ENCODE measurements at regions not wholly inside any gene's neighbourhood (a gene's known extent, or its start where the extent isn't known, plus 50 kb on each side); places are given as distances from the start of the nearest gene placed in this dataset.

- 84% methylated on average over 2 of the region's 2 CpGs for WGBS
- no peaks in the 10 kb centered on the region for H3K4me1 ChIP-seq (ENCODE audit: control insufficient read depth, insufficient read depth, low read length)
- H3K4me3 ChIP-seq (ENCODE audit: low read length) = no peak overlapping the region
- intact Hi-C loops (cut with DNase I) = no loop called here
- DNase-seq (no peak), ATAC-seq (no peak)
- H3K27me3 ChIP-seq (ENCODE audit: control insufficient read depth, insufficient read depth) = peaks cover under 1% of the 10 kb centered on the region
- H3K27ac ChIP-seq (ENCODE audit: low read length) = no peak overlapping the region
- no peaks in the 10 kb centered on the region for H3K9me3 ChIP-seq (ENCODE audit: control insufficient read depth, low read length)
These were observed 93.2 kb downstream of the GGTLC2 start for GRCh38 chr22:22737590-22737989.

DNA sequence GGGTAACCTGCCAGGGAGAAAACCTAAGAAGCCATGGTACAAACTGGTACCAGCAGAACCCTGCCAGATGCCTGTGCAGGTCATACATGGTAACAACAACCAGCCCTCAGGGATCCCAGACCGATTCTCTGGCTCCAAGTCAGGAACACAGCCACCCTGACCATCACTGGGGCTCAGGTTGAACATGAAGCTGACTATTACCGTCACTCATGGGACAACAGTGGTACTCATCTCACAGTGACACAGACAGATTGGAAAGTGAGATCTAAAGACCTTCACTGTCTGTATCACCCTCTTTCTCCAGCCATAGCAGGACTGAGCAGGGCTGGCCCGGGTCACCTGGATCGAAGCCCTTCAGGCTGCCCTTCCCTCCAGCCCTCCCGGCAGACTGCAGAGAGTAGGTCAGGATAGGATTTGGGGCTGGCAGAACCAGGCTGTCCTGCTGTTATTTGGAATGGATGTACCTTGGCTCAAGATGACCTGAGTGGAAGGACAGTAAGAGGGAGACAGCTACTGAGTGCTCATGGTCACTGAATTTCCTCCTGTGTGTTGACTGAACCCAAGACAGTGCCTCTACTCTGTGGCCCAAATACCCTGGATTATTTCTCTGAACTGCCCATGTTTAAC is 94.7 kb downstream of the GGTLC2 start:
- Histone ChIP-seq H3K9me3 (ENCODE audit: control insufficient read depth, low read length) (no peaks in the 10 kb centered on the region), H3K4me1 (ENCODE audit: control insufficient read depth, insufficient read depth, low read length) (no peaks in the 10 kb centered on the region), H3K27me3 (ENCODE audit: control insufficient read depth, insufficient read depth) (peaks cover 2% of the 10 kb centered on the region), H3K4me3 (ENCODE audit: low read length) (no peak overlapping the region), H3K27ac (ENCODE audit: low read length) (no peak overlapping the region)
- DNase-seq (no peak), ATAC-seq (no peak)
- whole genome bisulfite sequencing = 83% methylated on average over 5 of the region's 5 CpGs
- intact Hi-C loops (cut with DNase I) = no loop called here

DNA sequence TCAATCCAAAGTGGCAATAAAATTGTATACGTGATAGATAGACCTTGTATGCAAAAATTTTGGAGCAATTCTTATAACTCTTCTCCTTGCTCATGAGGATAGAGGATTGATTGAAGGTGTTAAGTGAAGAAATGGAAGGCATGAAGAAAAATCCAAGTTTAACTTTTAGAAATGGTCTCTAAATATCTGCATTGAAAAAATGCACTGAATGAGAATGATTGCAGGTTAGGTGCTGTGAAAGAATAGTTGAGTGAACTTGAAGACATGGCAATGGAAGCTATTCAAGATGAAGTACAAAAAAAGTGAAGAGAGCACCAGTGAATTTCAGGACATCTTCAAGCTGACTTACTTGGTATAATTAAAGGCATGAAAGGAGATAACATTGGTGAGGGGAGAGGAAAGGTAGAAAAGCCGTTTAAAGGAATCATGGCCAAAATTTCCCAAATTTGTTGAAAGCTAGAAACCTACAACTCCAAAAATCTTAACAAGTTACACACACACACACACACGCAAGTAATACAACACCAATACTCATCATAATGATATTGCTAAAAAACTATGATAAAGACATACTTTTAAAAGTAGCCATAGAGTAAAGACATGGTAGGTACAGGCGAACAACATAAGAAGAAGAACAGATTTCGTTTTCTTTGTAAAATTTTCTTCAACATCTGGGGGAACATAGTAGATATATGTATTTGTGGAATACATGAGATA is 96.3 kb downstream of the GGTLC2 start:
- no peaks in the 10 kb centered on the region for H3K4me1 ChIP-seq (ENCODE audit: control insufficient read depth, insufficient read depth, low read length)
- DNase-seq = no peak
- no peak for ATAC-seq
- 68% methylated on average over 5 of the region's 5 CpGs for WGBS
- H3K4me3 ChIP-seq (ENCODE audit: low read length) = no peak overlapping the region
- no peak overlapping the region for H3K27ac ChIP-seq (ENCODE audit: low read length)
- intact Hi-C loops (cut with DNase I) = no loop called here
- H3K27me3 ChIP-seq (ENCODE audit: control insufficient read depth, insufficient read depth) = peaks cover 2% of the 10 kb centered on the region
- no peaks in the 10 kb centered on the region for H3K9me3 ChIP-seq (ENCODE audit: control insufficient read depth, low read length)

- 77% methylated on average over 4 of the region's 4 CpGs for WGBS
- Histone ChIP-seq H3K9me3 (ENCODE audit: control insufficient read depth, low read length) (no peaks in the 10 kb centered on the region), H3K27ac (ENCODE audit: low read length) (no peak overlapping the region), H3K4me1 (ENCODE audit: control insufficient read depth, insufficient read depth, low read length) (no peaks in the 10 kb centered on the region), H3K27me3 (ENCODE audit: control insufficient read depth, insufficient read depth) (peaks cover 2% of the 10 kb centered on the region), H3K4me3 (ENCODE audit: low read length) (no peak overlapping the region)
- intact Hi-C loops (cut with DNase I) = no loop called here
- no peak for ATAC-seq
- no peak for DNase-seq
These were observed 97.4 kb downstream of the GGTLC2 start for GRCh38 chr22:22741843-22742242.

DNA sequence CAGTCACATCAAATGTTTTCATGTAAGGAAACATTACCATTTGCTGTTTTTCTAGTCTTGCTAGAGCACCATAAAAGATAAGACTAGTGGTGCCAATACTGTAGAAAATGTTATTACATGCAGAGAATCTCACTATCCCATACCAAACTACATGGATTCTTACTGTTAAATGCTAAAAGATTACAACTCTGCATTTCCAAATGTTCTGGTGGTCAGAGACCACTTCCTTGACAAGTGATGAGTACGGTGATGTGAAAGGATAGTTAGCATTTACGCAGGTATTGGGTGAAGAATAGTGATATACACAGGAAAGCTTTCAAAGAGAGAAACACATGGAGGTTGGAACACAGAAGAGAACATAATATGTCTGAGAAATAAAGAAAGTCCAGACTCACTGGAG is 98.2 kb downstream of the GGTLC2 start:
- intact Hi-C loops (cut with DNase I) = no loop called here
- H3K9me3 ChIP-seq (ENCODE audit: control insufficient read depth, low read length) = no peaks in the 10 kb centered on the region
- ATAC-seq = no peak
- no peak for DNase-seq
- H3K4me3 ChIP-seq (ENCODE audit: low read length) = no peak overlapping the region
- no peak overlapping the region for H3K27ac ChIP-seq (ENCODE audit: low read length)
- no peaks in the 10 kb centered on the region for H3K4me1 ChIP-seq (ENCODE audit: control insufficient read depth, insufficient read depth, low read length)
- H3K27me3 ChIP-seq (ENCODE audit: control insufficient read depth, insufficient read depth) = peaks cover 2% of the 10 kb centered on the region
- 88% methylated on average over 2 of the region's 2 CpGs for WGBS

- intact Hi-C loops (cut with DNase I) = no loop called here
- H3K27ac ChIP-seq (ENCODE audit: low read length) = no peak overlapping the region
- no peaks in the 10 kb centered on the region for H3K4me1 ChIP-seq (ENCODE audit: control insufficient read depth, insufficient read depth, low read length)
- H3K27me3 ChIP-seq (ENCODE audit: control insufficient read depth, insufficient read depth) = peaks cover 2% of the 10 kb centered on the region
- no peak for ATAC-seq
- H3K4me3 ChIP-seq (ENCODE audit: low read length) = no peak overlapping the region
- no peak for DNase-seq
- 81% methylated on average over 3 of the region's 3 CpGs for WGBS
- H3K9me3 ChIP-seq (ENCODE audit: control insufficient read depth, low read length) = no peaks in the 10 kb centered on the region
These were observed 98.8 kb downstream of the GGTLC2 start for GRCh38 chr22:22743128-22743760.

DNA sequence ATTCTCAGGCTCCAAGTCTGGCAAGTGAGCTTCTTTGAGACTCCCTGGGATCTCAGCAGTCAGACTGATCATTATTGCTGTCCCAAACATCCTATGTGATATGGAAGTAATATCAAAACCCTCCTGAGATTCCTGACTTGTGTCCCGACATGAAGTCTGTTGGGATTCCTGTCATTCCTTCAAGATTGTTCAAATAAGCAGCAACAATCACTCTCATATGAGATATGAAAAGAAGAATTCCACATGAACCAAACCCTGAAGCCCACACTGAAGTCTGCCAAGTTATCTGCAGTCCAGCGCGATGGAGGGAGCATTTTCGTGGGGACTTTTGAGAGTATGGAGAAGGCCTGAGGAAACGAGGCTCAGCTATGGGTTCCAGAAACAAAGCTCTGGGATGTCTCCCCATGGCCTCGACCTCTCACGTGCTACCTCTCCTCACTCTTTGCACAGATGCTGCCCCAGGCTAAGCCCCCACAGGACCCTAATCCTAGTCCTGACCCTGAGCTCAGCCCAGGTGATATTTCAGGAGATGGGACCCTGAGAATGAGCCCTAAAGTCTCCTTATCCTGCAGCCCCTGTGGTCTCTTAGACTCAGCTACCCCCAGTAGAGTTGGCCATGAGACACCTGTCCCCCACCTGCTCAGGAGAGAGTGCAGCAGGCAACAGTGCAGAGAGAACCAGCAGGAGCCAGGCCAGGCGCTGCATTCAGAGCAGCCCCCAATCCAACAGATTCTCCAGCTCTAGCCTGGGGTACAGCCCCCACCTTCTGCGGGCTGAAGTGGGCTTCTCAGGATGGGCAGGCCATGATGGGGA is 100.2 kb downstream of the GGTLC2 start:
- Histone ChIP-seq H3K27me3 (ENCODE audit: control insufficient read depth, insufficient read depth) (peaks cover 2% of the 10 kb centered on the region), H3K4me3 (ENCODE audit: low read length) (no peak overlapping the region), H3K4me1 (ENCODE audit: control insufficient read depth, insufficient read depth, low read length) (no peaks in the 10 kb centered on the region), H3K27ac (ENCODE audit: low read length) (no peak overlapping the region), H3K9me3 (ENCODE audit: control insufficient read depth, low read length) (no peaks in the 10 kb centered on the region)
- intact Hi-C loops (cut with DNase I) = no loop called here
- ATAC-seq = no peak
- 62% methylated on average over 9 of the region's 9 CpGs for WGBS
- no peak for DNase-seq

GRCh38 chr22:22745225-22746060 is 101.0 kb downstream of the GGTLC2 start:
- ATAC-seq (no peak), DNase-seq (peak in 1 of 3 donors; percentile 61)
- H3K9me3 ChIP-seq (ENCODE audit: control insufficient read depth, low read length) = no peaks in the 10 kb centered on the region
- H3K4me1 ChIP-seq (ENCODE audit: control insufficient read depth, insufficient read depth, low read length) = no peaks in the 10 kb centered on the region
- H3K27me3 ChIP-seq (ENCODE audit: control insufficient read depth, insufficient read depth) = peaks cover 2% of the 10 kb centered on the region
- intact Hi-C loops (cut with DNase I) = no loop called here
- no peak overlapping the region for H3K4me3 ChIP-seq (ENCODE audit: low read length)
- no peak overlapping the region for H3K27ac ChIP-seq (ENCODE audit: low read length)
- 49% methylated on average over 8 of the region's 8 CpGs for WGBS

DNA sequence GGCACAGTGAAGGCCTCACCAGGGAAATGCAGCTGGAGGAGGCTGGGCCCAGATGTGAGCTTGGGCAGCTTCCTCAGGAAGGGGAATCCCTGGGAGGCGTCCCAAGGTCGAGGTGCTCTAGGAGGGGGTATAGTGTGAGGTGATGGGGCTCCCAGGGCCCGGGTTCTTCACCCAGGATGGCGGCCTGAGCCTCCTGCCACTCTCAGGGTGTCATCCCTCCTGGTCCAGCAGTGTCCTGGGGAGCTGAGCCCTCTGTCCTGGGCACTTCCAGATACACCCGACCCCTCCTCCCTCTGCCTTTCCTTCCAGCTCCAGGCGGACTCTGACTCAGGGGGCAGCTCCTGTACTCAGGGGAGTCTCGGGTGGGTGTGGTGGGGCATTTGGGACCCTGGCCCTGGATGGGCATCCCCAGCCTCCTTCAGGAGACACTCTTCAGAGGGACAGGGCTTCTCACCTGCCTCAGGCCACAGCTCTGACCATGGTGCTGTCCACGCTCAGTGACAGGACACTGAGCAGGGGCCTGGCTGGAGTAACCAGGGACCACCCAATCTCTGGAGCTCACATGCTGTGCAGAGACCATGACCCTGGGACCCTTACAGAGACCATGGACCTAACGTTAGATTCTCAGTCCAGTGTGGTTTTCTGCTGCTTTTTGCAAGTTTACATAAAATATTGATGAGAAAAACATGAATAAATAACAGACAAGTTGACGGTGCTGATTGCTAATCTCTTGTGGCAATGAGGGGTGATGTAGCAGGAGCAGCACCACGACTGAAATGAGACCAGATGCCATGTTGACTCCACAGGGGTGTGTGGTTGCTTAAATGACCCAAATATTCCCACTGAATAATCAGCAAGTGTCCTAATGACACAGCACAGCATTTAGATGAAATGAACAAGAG is 101.9 kb downstream of the GGTLC2 start:
- Histone ChIP-seq H3K4me3 (ENCODE audit: low read length) (no peak overlapping the region), H3K4me1 (ENCODE audit: control insufficient read depth, insufficient read depth, low read length) (no peaks in the 10 kb centered on the region), H3K27me3 (ENCODE audit: control insufficient read depth, insufficient read depth) (peaks cover 2% of the 10 kb centered on the region), H3K27ac (ENCODE audit: low read length) (no peak overlapping the region), H3K9me3 (ENCODE audit: control insufficient read depth, low read length) (no peaks in the 10 kb centered on the region)
- ATAC-seq = no peak
- DNase-seq = no peak
- 70% methylated on average over 11 of the region's 11 CpGs for WGBS
- intact Hi-C loops (cut with DNase I) = no loop called here

Measured in right cardiac atrium (tissue), 5 donors.